Astrocyte (in vitro differentiated cells and primary cell): ENCODE measurements at regions not wholly inside any gene's neighbourhood (a gene's known extent, or its start where the extent isn't known, plus 50 kb on each side); places are given as distances from the start of the nearest gene placed in this dataset.

Experiments used
- DNase-seq: peaks from one replicate; pipeline ENCODE4 v3.0.0-alpha.2; 2010; ENCODE audit warnings: low read depth
- FAIRE-seq: peaks from 2 replicates; lab custom pipeline; 2011; peaks lifted over from hg19 to GRCh38; lab: Jason Lieb, UNC
- H2AFZ ChIP-seq: 2 replicates; pipeline ENCODE4 v1.6.0; 2012; ENCODE audit warnings: low read depth, low read length, inconsistent platforms
- H3K27ac ChIP-seq: 2 replicates; pipeline ENCODE4 v1.5.1; 2011; ENCODE audit warnings: low read depth, low read length, inconsistent platforms
- H3K27me3 ChIP-seq: 2 replicates; pipeline ENCODE4 v1.6.0; 2011; ENCODE audit warnings: low read length, inconsistent platforms; ENCODE audit not compliant: insufficient read depth
- H3K36me3 ChIP-seq: 2 replicates; pipeline ENCODE4 v1.5.1; 2011; ENCODE audit warnings: low read length, inconsistent platforms; ENCODE audit not compliant: insufficient read depth
- H3K4me1 ChIP-seq: 2 replicates; pipeline ENCODE4 v1.5.1; 2011; ENCODE audit warnings: low read length, inconsistent platforms; ENCODE audit not compliant: insufficient read depth
- H3K4me2 ChIP-seq: 2 replicates; pipeline ENCODE4 v1.6.0; 2012; ENCODE audit warnings: low read length, inconsistent platforms
- H3K4me3 ChIP-seq: 2 replicates; pipeline ENCODE4 v1.5.1; 2011; ENCODE audit warnings: low read depth, mild to moderate bottlenecking, low read length, inconsistent platforms; ENCODE audit not compliant: insufficient read depth
- H3K79me2 ChIP-seq: 2 replicates; pipeline ENCODE4 v1.6.0; 2012; ENCODE audit warnings: mild to moderate bottlenecking, low read length, inconsistent platforms; ENCODE audit not compliant: insufficient read depth
- H3K9ac ChIP-seq: 2 replicates; pipeline ENCODE4 v1.6.0; 2012; ENCODE audit warnings: mild to moderate bottlenecking, low read length, inconsistent platforms
- H3K9me3 ChIP-seq: 2 replicates; pipeline ENCODE4 v1.5.1; 2012; ENCODE audit warnings: low read depth, mild to moderate bottlenecking, low read length, inconsistent platforms; ENCODE audit not compliant: insufficient read depth
- H4K20me1 ChIP-seq: 2 replicates; pipeline ENCODE4 v1.6.0; 2012; ENCODE audit warnings: low read length, inconsistent platforms; ENCODE audit not compliant: insufficient read depth
- H3K27ac Mint-ChIP-seq: one replicate; pipeline ENCODE4 v1.8.0; 2021; ENCODE audit warnings: mild to moderate bottlenecking, mixed read lengths; ENCODE audit not compliant: unreplicated experiment
- H3K27me3 Mint-ChIP-seq: one replicate; pipeline ENCODE4 v1.8.0; 2021; ENCODE audit warnings: low read depth, mixed read lengths; ENCODE audit not compliant: unreplicated experiment
- H3K36me3 Mint-ChIP-seq: one replicate; pipeline ENCODE4 v1.8.0; 2021; ENCODE audit warnings: low read depth, mixed read lengths; ENCODE audit not compliant: unreplicated experiment
- H3K4me1 Mint-ChIP-seq: one replicate; pipeline ENCODE4 v1.8.0; 2021; ENCODE audit warnings: low read depth, mixed read lengths; ENCODE audit not compliant: unreplicated experiment
- H3K4me3 Mint-ChIP-seq: one replicate; pipeline ENCODE4 v1.8.0; 2021; ENCODE audit warnings: mild to moderate bottlenecking, moderate library complexity, mixed read lengths; ENCODE audit not compliant: unreplicated experiment
- H3K9me3 Mint-ChIP-seq: one replicate; pipeline ENCODE4 v1.8.0; 2021; ENCODE audit warnings: mild to moderate bottlenecking, mixed read lengths; ENCODE audit not compliant: unreplicated experiment
- EZH2 ChIP-seq: IDR thresholded peaks from 2 replicates; pipeline ENCODE4 v1.6.1; 2012; ENCODE audit warnings: mild to moderate bottlenecking, low read length, inconsistent platforms; ENCODE audit not compliant: insufficient read depth
- TF ChIP-seq, protein P1 (sequence below): IDR thresholded peaks from 2 replicates; pipeline ENCODE4 v1.5.1; 2011; ENCODE audit warnings: low read depth, mild to moderate bottlenecking, inconsistent platforms, low read length, moderate library complexity; ENCODE audit not compliant: insufficient read depth

DNA sequence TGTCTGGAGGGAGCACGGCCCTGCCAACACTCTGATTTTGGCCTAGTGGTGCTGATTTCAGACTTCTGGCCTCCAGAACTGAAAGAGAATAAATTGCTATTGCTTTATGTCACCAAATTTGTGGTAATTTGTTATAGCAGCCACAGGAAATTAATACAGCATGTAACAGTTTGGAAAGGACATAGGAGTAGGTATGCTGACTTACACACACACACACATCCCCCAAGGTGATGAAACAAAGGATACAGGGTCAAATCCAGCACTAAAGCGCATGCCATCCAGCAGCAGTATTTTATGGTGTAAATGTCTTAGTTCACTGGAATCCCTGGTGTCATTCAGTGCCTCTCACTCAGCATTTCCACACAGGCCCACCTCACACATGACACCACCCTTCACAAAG is 72.2 kb upstream of the MAN1A2 start:
- H3K4me1 Mint-ChIP-seq, result no peaks in the 10 kb centered on the region

DNA sequence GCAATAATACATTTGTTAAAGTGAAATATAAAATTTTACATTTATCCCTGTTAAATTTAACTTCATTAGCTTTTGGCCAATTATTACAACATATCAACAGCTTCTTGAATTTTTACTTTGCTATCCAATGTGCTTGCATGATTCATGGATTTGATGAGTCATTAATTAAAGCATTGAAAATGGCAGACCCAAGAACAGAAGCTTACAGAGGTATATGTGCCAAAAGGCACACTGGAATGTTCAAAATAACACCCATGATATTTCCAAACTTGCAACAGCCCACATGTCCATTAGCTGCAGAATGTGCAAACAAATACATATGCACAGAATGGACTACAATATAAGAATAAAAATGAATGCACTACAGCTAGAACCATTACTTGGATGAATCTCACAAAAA is 76.4 kb upstream of the MAN1A2 start:
- H4K20me1 ChIP-seq, result no peaks in the 10 kb centered on the region
- no peak overlapping the region for H3K4me2 ChIP-seq
- H3K4me1 ChIP-seq, result no peaks in the 10 kb centered on the region
- TF ChIP-seq EZH2, result no peak
- TF ChIP-seq, protein P1, sequence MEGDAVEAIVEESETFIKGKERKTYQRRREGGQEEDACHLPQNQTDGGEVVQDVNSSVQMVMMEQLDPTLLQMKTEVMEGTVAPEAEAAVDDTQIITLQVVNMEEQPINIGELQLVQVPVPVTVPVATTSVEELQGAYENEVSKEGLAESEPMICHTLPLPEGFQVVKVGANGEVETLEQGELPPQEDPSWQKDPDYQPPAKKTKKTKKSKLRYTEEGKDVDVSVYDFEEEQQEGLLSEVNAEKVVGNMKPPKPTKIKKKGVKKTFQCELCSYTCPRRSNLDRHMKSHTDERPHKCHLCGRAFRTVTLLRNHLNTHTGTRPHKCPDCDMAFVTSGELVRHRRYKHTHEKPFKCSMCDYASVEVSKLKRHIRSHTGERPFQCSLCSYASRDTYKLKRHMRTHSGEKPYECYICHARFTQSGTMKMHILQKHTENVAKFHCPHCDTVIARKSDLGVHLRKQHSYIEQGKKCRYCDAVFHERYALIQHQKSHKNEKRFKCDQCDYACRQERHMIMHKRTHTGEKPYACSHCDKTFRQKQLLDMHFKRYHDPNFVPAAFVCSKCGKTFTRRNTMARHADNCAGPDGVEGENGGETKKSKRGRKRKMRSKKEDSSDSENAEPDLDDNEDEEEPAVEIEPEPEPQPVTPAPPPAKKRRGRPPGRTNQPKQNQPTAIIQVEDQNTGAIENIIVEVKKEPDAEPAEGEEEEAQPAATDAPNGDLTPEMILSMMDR, result no peak
- H3K9me3 Mint-ChIP-seq, result no peaks in the 10 kb centered on the region
- H3K36me3 ChIP-seq, result no peaks in the 10 kb centered on the region
- no peaks in the 10 kb centered on the region for H3K79me2 ChIP-seq
- H3K4me3 ChIP-seq, result no peak overlapping the region
- H3K36me3 Mint-ChIP-seq, result no peaks in the 10 kb centered on the region
- no peak overlapping the region for H3K27ac Mint-ChIP-seq
- no peaks in the 10 kb centered on the region for H3K27me3 ChIP-seq
- H3K9me3 ChIP-seq, result no peaks in the 10 kb centered on the region
- H3K4me1 Mint-ChIP-seq, result no peaks in the 10 kb centered on the region
- H2AFZ ChIP-seq, result no peak overlapping the region
- H3K27me3 Mint-ChIP-seq, result peaks cover 4% of the 10 kb centered on the region
- DNase-seq, result no peak
- no peak overlapping the region for H3K4me3 Mint-ChIP-seq
- no peak for FAIRE-seq
- H3K9ac ChIP-seq, result no peak overlapping the region
- H3K27ac ChIP-seq, result no peak overlapping the region

More for the DNA sequence above, 72.2 kb upstream of the MAN1A2 start:
- Mint-ChIP-seq H3K9me3 (peaks cover 3% of the 10 kb centered on the region), H3K27me3 (peaks cover 4% of the 10 kb centered on the region), H3K4me3 (no peak overlapping the region), H3K36me3 (no peaks in the 10 kb centered on the region), H3K27ac (no peak overlapping the region)
- Histone ChIP-seq H3K4me3 (no peak overlapping the region), H2AFZ (no peak overlapping the region), H3K27me3 (no peaks in the 10 kb centered on the region), H3K27ac (no peak overlapping the region), H3K79me2 (no peaks in the 10 kb centered on the region), H3K36me3 (no peaks in the 10 kb centered on the region), H3K4me1 (no peaks in the 10 kb centered on the region), H3K9ac (no peak overlapping the region), H3K9me3 (no peaks in the 10 kb centered on the region), H4K20me1 (no peaks in the 10 kb centered on the region), H3K4me2 (no peak overlapping the region)
- DNase-seq, result no peak
- TF ChIP-seq, protein P1, result no peak
- TF ChIP-seq EZH2, result no peak
- FAIRE-seq, result no peak

DNA sequence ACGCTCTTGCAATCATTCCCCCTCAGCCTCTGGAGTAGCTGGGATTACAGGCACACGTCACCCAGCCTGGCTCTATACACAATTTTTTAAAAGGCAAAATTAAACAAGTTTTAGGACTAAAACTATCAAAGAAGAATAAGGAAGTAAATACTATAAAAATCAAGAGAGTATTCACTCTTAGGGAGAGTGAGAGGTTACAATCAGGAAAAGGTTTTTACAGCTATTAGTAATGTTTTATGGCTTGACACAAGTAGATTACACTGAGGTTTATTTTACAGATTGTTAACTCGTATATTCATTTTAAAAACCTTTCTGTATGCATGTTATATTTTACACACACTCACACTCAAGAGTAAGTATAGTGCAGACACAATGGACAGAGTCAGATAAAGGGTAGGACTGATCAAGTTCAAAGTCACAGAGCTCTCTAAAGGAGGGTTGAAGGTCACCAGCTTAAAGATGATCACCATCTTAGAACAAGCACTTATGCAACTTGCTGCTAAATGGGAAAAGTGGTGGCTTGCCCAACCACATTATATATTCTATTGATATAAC is 77.9 kb upstream of the MAN1A2 start:
- no peak for TF ChIP-seq EZH2
- TF ChIP-seq, protein P1, result no peak
- no peak overlapping the region for H3K4me2 ChIP-seq
- H3K4me1 Mint-ChIP-seq, result no peaks in the 10 kb centered on the region
- H3K9me3 ChIP-seq, result no peaks in the 10 kb centered on the region
- H3K27me3 ChIP-seq, result no peaks in the 10 kb centered on the region
- H3K27me3 Mint-ChIP-seq, result peaks cover 4% of the 10 kb centered on the region
- no peaks in the 10 kb centered on the region for H3K9me3 Mint-ChIP-seq
- H3K9ac ChIP-seq, result no peak overlapping the region
- no peaks in the 10 kb centered on the region for H3K36me3 Mint-ChIP-seq
- H3K27ac Mint-ChIP-seq, result no peak overlapping the region
- no peak for DNase-seq
- H3K4me3 ChIP-seq, result no peak overlapping the region
- H3K79me2 ChIP-seq, result no peaks in the 10 kb centered on the region
- FAIRE-seq, result no peak
- no peaks in the 10 kb centered on the region for H3K36me3 ChIP-seq
- H3K27ac ChIP-seq, result no peak overlapping the region
- H3K4me3 Mint-ChIP-seq, result no peak overlapping the region
- H4K20me1 ChIP-seq, result no peaks in the 10 kb centered on the region
- no peaks in the 10 kb centered on the region for H3K4me1 ChIP-seq
- H2AFZ ChIP-seq, result no peak overlapping the region
